H1 (cell line): ENCODE measurements at regions not wholly inside any gene's neighbourhood (a gene's known extent, or its start where the extent isn't known, plus 50 kb on each side); places are given as distances from the start of the nearest gene placed in this dataset.

Experiments used
- SIN3A ChIP-seq, 2 experiments: IDR thresholded peaks in 1 of 2; conservative IDR thresholded peaks in 1 of 2; 2 replicates each; pipeline ENCODE4 v1.6.1; 2011 to 2012; ENCODE audit warnings: low read length in 2 of 2, improper control_type of control experiment in 1 of 2, low read depth in 1 of 2, mild to moderate bottlenecking in 1 of 2
- TF ChIP-seq, protein P1 (sequence below), 3 experiments: IDR thresholded peaks; 1 replicate in 2 of 3; 2 replicates in 1 of 3; pipeline versions ENCODE4 v1.5.1 to v1.6.1; 2011; ENCODE audit warnings: low read length in 3 of 3, mild to moderate bottlenecking in 3 of 3, inconsistent platforms in 2 of 3, low read depth in 1 of 3, moderate library complexity in 1 of 3; ENCODE audit not compliant: insufficient read depth in 1 of 3; ENCODE audit errors: control extremely low read depth in 1 of 3

DNA sequence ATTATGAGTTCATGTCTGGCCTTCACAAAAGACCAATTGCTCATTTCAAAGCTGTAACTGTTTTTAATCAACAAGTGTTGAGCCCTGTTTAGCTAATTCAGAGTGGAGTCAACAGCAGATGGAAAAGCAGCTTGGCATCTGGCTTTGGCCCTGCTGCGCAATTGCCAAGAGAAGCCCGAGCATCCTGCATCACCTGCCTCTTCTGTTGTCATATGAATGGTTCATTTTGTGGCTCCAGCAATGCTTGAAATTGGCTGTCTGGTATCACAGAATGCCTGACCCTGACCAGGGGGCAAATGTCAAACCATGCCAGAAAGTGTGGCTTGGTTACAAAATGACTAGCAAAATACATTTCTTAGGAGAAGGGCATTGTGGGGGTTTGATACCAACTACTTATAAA lies 296.5 kb upstream of the PHF14 start:
- TF ChIP-seq, protein P1, sequence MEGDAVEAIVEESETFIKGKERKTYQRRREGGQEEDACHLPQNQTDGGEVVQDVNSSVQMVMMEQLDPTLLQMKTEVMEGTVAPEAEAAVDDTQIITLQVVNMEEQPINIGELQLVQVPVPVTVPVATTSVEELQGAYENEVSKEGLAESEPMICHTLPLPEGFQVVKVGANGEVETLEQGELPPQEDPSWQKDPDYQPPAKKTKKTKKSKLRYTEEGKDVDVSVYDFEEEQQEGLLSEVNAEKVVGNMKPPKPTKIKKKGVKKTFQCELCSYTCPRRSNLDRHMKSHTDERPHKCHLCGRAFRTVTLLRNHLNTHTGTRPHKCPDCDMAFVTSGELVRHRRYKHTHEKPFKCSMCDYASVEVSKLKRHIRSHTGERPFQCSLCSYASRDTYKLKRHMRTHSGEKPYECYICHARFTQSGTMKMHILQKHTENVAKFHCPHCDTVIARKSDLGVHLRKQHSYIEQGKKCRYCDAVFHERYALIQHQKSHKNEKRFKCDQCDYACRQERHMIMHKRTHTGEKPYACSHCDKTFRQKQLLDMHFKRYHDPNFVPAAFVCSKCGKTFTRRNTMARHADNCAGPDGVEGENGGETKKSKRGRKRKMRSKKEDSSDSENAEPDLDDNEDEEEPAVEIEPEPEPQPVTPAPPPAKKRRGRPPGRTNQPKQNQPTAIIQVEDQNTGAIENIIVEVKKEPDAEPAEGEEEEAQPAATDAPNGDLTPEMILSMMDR (IDR thresholded peaks at IDR 0.05; ENCODE audit: control extremely low read depth in 1 of 3, insufficient read depth in 1 of 3, low read depth in 1 of 3, low read length in 3 of 3), result no peak
- TF ChIP-seq SIN3A (conservative IDR thresholded peaks at IDR 0.05 in 1 of 2, IDR thresholded peaks at IDR 0.05 in 1 of 2; ENCODE audit: low read depth in 1 of 2, low read length in 2 of 2), result no peak
